ENCODE measurements at regions not wholly inside any gene's neighbourhood (a gene's known extent, or its start where the extent isn't known, plus 50 kb on each side); places are given as distances from the start of the nearest gene placed in this dataset.

DNA sequence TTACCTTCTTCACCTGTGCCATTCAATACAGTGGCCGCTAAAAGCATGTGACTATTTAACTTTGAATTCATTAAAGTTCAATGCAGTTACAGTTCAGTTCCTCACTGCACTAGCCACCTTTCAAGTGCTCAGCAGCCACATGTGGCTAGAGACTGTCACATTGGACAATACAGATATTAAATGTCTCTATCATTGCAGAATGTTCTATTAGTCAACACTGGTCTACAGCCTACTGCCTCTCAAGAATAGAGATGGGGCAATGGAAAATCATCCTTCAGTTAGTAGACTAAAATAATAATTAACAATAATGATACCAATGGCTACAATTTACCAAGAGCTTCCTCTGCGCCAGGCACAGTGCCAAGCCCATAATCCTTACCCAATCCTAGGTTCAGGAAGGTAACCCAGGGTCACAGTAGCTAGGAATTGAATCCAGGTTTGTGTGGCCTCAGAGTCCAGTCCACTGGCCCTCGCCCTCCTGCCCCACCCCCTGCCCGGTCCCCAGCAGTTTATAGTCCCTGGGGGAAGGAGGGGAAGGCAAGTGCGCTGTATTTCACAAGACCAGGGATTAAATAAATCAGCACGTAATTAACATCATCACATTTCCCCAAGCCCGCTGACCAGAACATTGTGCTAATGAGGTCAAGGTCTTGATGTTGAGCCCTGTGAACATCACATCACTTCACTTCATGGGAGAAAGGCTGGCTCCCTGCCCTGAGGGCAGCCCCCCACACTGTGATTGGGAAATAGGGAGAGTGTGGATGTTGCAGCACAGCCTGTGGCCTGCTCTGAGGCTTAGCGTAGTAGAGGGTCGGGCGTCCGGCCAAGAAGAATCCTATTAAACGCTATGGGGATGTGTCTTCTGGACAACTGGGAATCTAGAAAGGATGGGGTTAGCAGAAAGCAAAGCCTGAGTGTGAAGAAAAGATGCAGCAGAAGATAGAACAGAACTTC lies 147.2 kb downstream of the VEGFA start:
- Histone ChIP-seq H3K9me3 (replicated peaks; ENCODE audit: control insufficient read depth, insufficient read depth, low read length) (no peaks in the 10 kb centered on the region), H2AFZ (ENCODE audit: low read depth, low read length) (no peak overlapping the region), H4K20me1 (replicated peaks; ENCODE audit: control insufficient read depth, extremely low read depth, insufficient read depth, low read length) (no peaks in the 10 kb centered on the region), H3K4me1 (ENCODE audit: control insufficient read depth, extremely low read depth, insufficient read depth, low read length) (no peaks in the 10 kb centered on the region), H3K27me3 (ENCODE audit: control insufficient read depth in 2 of 2, insufficient read depth in 2 of 2, low read length in 2 of 2) (no peaks in the 10 kb centered on the region), H3K27ac (ENCODE audit: insufficient read depth, low read depth, low read length) (no peak overlapping the region), H3K9me1 (replicated peaks; ENCODE audit: control insufficient read depth, extremely low read depth, insufficient read depth, low read length) (no peaks in the 10 kb centered on the region), H3K4me3 (replicated peaks in 1 of 3; ENCODE audit: insufficient read depth in 1 of 3, low read depth in 1 of 3, low read length in 3 of 3) (no peak overlapping the region), H3K9ac (replicated peaks; ENCODE audit: extremely low read depth, insufficient read depth, low read length) (no peak overlapping the region), H3K4me2 (ENCODE audit: insufficient read depth, low read length) (no peak overlapping the region), H3K36me3 (ENCODE audit: control insufficient read depth in 2 of 2, extremely low read depth in 1 of 2, insufficient read depth in 2 of 2, low read length in 2 of 2) (no peaks in the 10 kb centered on the region), H3K79me2 (ENCODE audit: control insufficient read depth, insufficient read depth, low read length) (no peaks in the 10 kb centered on the region)
- dilution Hi-C loops (cut with MboI; ENCODE audit: extremely low pct_ligation_motif_present, low sequenced_read_pairs) (no loop called here), intact Hi-C loops (cut with micrococcal nuclease) (no loop called here)
- BruUV-seq (replicated peaks), result no TSS peak
- FAIRE-seq (no peak), DNase-seq (ENCODE audit: low read depth, low spot score) (no peak)
- POLR2A ChIA-PET, result no interaction called here
- TF ChIP-seq GATA2 (IDR thresholded peaks at IDR 0.05; ENCODE audit: insufficient read depth, insufficient read length, low read depth, low read length), result no peak
- TF ChIP-seq MYC (IDR thresholded peaks at IDR 0.05; ENCODE audit: low read depth, low read length), result no peak
- TF ChIP-seq POLR2A (IDR thresholded peaks at IDR 0.05; ENCODE audit: low read depth, low read length), result no peak
- no peak for TF ChIP-seq POLR2AphosphoS5 (IDR thresholded peaks at IDR 0.05; ENCODE audit: insufficient read depth, low read depth, low read length)
- TF ChIP-seq MAX (IDR thresholded peaks at IDR 0.05; ENCODE audit: insufficient read depth, insufficient read length), result no peak
- no peak for TF ChIP-seq JUN (IDR thresholded peaks at IDR 0.05; ENCODE audit: borderline replicate concordance, insufficient read depth, insufficient read length, low read depth)
- TF ChIP-seq EZH2 (IDR thresholded peaks at IDR 0.05; ENCODE audit: borderline replicate concordance, low read depth, low read length, severe bottlenecking), result no peak
- TF ChIP-seq, protein P1, sequence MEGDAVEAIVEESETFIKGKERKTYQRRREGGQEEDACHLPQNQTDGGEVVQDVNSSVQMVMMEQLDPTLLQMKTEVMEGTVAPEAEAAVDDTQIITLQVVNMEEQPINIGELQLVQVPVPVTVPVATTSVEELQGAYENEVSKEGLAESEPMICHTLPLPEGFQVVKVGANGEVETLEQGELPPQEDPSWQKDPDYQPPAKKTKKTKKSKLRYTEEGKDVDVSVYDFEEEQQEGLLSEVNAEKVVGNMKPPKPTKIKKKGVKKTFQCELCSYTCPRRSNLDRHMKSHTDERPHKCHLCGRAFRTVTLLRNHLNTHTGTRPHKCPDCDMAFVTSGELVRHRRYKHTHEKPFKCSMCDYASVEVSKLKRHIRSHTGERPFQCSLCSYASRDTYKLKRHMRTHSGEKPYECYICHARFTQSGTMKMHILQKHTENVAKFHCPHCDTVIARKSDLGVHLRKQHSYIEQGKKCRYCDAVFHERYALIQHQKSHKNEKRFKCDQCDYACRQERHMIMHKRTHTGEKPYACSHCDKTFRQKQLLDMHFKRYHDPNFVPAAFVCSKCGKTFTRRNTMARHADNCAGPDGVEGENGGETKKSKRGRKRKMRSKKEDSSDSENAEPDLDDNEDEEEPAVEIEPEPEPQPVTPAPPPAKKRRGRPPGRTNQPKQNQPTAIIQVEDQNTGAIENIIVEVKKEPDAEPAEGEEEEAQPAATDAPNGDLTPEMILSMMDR (IDR thresholded peaks at IDR 0.05; ENCODE audit: extremely low read depth in 1 of 2, insufficient read depth in 1 of 2, low read depth in 1 of 2, low read length in 2 of 2), result no peak
- TF ChIP-seq FOS (IDR thresholded peaks at IDR 0.05; ENCODE audit: borderline replicate concordance, insufficient read depth, low read length), result no peak
- CTCF ChIA-PET, result interaction anchor here (0.9 kb wide), 1 partner anchor 162 kb away, joined by 3 read pairs; no protein-coding TSS in a partner anchor

All from endothelial cell of umbilical vein (primary cell).